ENCODE measurements at regions not wholly inside any gene's neighbourhood (a gene's known extent, or its start where the extent isn't known, plus 50 kb on each side); places are given as distances from the start of the nearest gene placed in this dataset.

GRCh38 chr4:181825564-181825963 lies 417.6 kb upstream of the TENM3 start:
- TF ChIP-seq POLR2A (IDR thresholded peaks at IDR 0.05) (no peak), CTCF (IDR thresholded peaks at IDR 0.05) (no peak)
